SK-N-SH treated with all-trans-retinoic acid at 6 μM for 48 hours (cell line): ENCODE measurements at regions not wholly inside any gene's neighbourhood (a gene's known extent, or its start where the extent isn't known, plus 50 kb on each side); places are given as distances from the start of the nearest gene placed in this dataset.

Experiments used
- ATAC-seq: fragments of 200-7000 bp; cut with Tn5 transposase; 3 replicates; pipeline ENCODE4 v1.9.1; 2020; ENCODE audit warnings: mild to moderate bottlenecking, moderate library complexity
- ARNTL ChIP-seq: fragments of 450-650 bp; formaldehyde crosslinking; IDR thresholded peaks from 2 replicates; pipeline ENCODE4 v1.5.0; 2020; ENCODE audit warnings: low read depth, mild to moderate bottlenecking, moderate library complexity, borderline replicate concordance
- BACH2 ChIP-seq: fragments of 250-450 bp; sonication (Bioruptor Pico); IDR thresholded peaks from 2 replicates; pipeline ENCODE4 v1.9.0; 2021; ENCODE audit warnings: mild to moderate bottlenecking, borderline replicate concordance
- CSDC2 ChIP-seq: fragments of 250-450 bp; sonication (Bioruptor Pico); IDR thresholded peaks from 2 replicates; pipeline ENCODE4 v1.5.0; 2020; ENCODE audit warnings: mild to moderate bottlenecking, moderate library complexity
- ESRRG ChIP-seq: fragments of 250-450 bp; sonication (Bioruptor Pico); IDR thresholded peaks from 2 replicates; pipeline ENCODE4 v1.6.1; 2021; ENCODE audit warnings: mild to moderate bottlenecking
- GLIS3 ChIP-seq: fragments of 250-450 bp; sonication (Bioruptor Pico); IDR thresholded peaks from 2 replicates; pipeline ENCODE4 v1.5.0; 2020; ENCODE audit warnings: mild to moderate bottlenecking, moderate library complexity
- ISL1 ChIP-seq: fragments of 250-450 bp; sonication (Bioruptor Pico); IDR thresholded peaks from 2 replicates; pipeline ENCODE4 v2.1.2; 2022; ENCODE audit warnings: mild to moderate bottlenecking, moderate library complexity
- OSR1 ChIP-seq: fragments of 250-450 bp; sonication (Bioruptor Pico); IDR thresholded peaks from 2 replicates; pipeline ENCODE4 v1.8.0; 2022; ENCODE audit warnings: moderate library complexity, mild to moderate bottlenecking, inconsistent platforms
- PPARA ChIP-seq: fragments of 250-450 bp; sonication (Bioruptor Pico); IDR thresholded peaks from 2 replicates; pipeline ENCODE4 v1.5.0; 2020; ENCODE audit warnings: mild to moderate bottlenecking, borderline replicate concordance
- RARB ChIP-seq: fragments of 250-450 bp; sonication (Bioruptor Pico); IDR thresholded peaks from 2 replicates; pipeline ENCODE4 v1.8.0; 2021; ENCODE audit warnings: mild to moderate bottlenecking, moderate library complexity
- SNAI2 ChIP-seq: fragments of 250-450 bp; sonication (Bioruptor Pico); IDR thresholded peaks from 2 replicates; pipeline ENCODE4 v1.5.0; 2020; ENCODE audit warnings: mild to moderate bottlenecking, moderate library complexity
- TCF4 ChIP-seq: fragments of 250-450 bp; sonication (Bioruptor Pico); IDR thresholded peaks from 2 replicates; pipeline ENCODE4 v1.8.0; 2021; ENCODE audit warnings: mild to moderate bottlenecking, moderate library complexity, borderline replicate concordance
- TOX ChIP-seq: fragments of 250-450 bp; sonication (Bioruptor Pico); IDR thresholded peaks from 2 replicates; pipeline ENCODE4 v1.8.0; 2021; ENCODE audit warnings: mild to moderate bottlenecking, moderate library complexity, borderline replicate concordance
- ZFP3 ChIP-seq: fragments of 250-450 bp; sonication (Bioruptor Pico); IDR thresholded peaks from 2 replicates; pipeline ENCODE4 v1.5.0; 2020; ENCODE audit warnings: mild to moderate bottlenecking, moderate library complexity
- ZFP30 ChIP-seq: fragments of 450-650 bp; formaldehyde crosslinking; IDR thresholded peaks from 2 replicates; pipeline ENCODE4 v1.5.0; 2022; ENCODE audit warnings: mild to moderate bottlenecking, moderate library complexity
- ZNF565 ChIP-seq: fragments of 450-650 bp; formaldehyde crosslinking; conservative IDR thresholded peaks from 2 replicates; pipeline ENCODE4 v1.5.0; 2020; ENCODE audit warnings: low read depth, mild to moderate bottlenecking, moderate library complexity
- ZNF70 ChIP-seq: fragments of 450-650 bp; formaldehyde crosslinking; IDR thresholded peaks from 2 replicates; pipeline ENCODE4 v1.5.0; 2020; ENCODE audit warnings: mild to moderate bottlenecking, moderate library complexity
- ZNF8 ChIP-seq: fragments of 450-650 bp; formaldehyde crosslinking; IDR thresholded peaks from 2 replicates; pipeline ENCODE4 v1.5.0; 2020; ENCODE audit warnings: mild to moderate bottlenecking, moderate library complexity
- TF ChIP-seq, protein P1 (sequence below): fragments of 250-450 bp; sonication (Bioruptor Pico); IDR thresholded peaks from 2 replicates; pipeline ENCODE4 v1.8.0; 2020; ENCODE audit warnings: mild to moderate bottlenecking, moderate library complexity, borderline replicate concordance
- TF ChIP-seq, protein P2 (sequence below): fragments of 250-450 bp; sonication (Bioruptor Pico); IDR thresholded peaks from 2 replicates; pipeline ENCODE4 v1.5.1; 2020; ENCODE audit warnings: low read depth, mild to moderate bottlenecking, moderate library complexity
- TF ChIP-seq, protein P3 (sequence below): fragments of 250-450 bp; sonication (Bioruptor Pico); IDR thresholded peaks from 2 replicates; pipeline ENCODE4 v1.5.0; 2020; ENCODE audit warnings: mild to moderate bottlenecking, moderate library complexity
- TF ChIP-seq, protein P4 (sequence below): fragments of 250-450 bp; sonication (Bioruptor Pico); IDR thresholded peaks from 2 replicates; pipeline ENCODE4 v1.5.1; 2021; ENCODE audit warnings: mild to moderate bottlenecking, moderate library complexity
- TF ChIP-seq, protein P5 (sequence below): fragments of 250-450 bp; sonication (Bioruptor Pico); IDR thresholded peaks from 2 replicates; pipeline ENCODE4 v1.8.0; 2021; ENCODE audit warnings: low read depth, mild to moderate bottlenecking, moderate library complexity, borderline replicate concordance

DNA sequence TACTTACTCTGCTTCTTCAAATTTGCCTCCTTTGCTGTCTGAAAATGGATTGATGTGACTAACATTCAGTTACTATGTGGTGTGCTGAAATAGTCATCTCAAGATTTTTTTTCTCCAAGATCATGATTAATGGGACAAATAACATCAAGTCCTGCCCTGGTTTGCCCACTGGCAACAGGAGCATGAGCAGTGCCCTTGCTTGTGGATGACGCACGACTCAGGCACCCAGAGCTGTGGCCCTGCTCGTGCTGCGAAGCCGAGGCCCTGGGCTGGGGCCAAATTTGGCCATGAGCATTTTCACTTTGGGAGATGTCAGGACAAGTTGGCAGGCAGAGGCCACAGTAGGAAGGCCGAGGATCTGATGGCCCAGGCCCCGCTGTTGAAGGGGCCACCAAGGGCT, 239.8 kb upstream of the IGFBP3 start:
- ATAC-seq, result peak; percentile 67
- TF ChIP-seq OSR1, result no peak
- TF ChIP-seq ZNF8 (CRISPR knock-in tag), result no peak
- no peak for TF ChIP-seq SNAI2
- TF ChIP-seq ZFP3 (CRISPR knock-in tag), result no peak
- peak; percentile 41; the same call in 1 of the 2 replicates for TF ChIP-seq ISL1 (CRISPR knock-in tag)
- TF ChIP-seq RARB (CRISPR knock-in tag), result no peak
- TF ChIP-seq ZFP30 (CRISPR knock-in tag), result no peak

DNA sequence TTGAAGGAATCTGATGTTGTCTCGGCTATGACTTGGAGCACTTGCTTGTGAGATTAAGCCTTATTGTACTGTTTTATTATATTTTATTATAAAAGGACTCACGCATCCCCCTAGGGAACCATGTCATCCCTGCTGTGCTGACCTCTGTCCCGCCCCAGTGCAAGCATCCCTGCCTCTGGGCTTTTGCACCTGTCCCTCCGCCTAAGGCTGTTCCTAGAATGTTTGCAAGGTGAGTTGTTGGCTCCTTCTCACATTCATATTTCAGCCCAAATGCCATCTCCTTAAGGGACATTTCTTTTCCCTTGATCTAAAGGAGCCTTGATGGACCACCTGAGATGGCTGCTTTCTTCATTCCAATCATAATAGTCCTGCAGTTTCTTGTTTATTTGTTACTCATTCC, 236.9 kb upstream of the IGFBP3 start:
- no peak for ATAC-seq

DNA sequence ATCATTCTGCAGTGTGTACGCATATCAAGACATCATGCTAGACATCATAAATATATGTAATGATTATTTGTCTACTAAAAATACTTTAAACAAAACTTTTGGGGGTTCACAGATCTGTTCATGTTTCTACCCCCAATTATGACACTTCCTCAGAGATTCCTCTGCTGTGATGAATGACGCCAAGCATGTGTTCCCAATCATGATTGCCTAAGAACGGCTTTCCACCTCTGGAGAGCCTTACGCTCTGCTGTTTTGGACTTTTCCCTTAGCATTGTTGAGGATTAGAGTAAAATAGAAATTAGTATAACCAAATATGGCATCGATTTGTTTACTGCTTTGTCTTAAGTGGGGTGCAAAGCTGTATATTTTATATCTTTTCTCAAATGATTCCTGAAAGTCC, 236.3 kb upstream of the IGFBP3 start:
- ATAC-seq, result no peak
- TF ChIP-seq ZFP30 (CRISPR knock-in tag), result no peak
- TF ChIP-seq TCF4 (CRISPR knock-in tag), result no peak
- TF ChIP-seq, all 23 proteins: peak for 0

More for the DNA sequence above, 236.9 kb upstream of the IGFBP3 start:
- TF ChIP-seq ARNTL (CRISPR knock-in tag) (no peak), ZNF8 (CRISPR knock-in tag) (no peak), ESRRG (no peak), RARB (CRISPR knock-in tag) (no peak), TCF4 (CRISPR knock-in tag) (no peak), ZNF70 (CRISPR knock-in tag) (no peak), ZFP3 (CRISPR knock-in tag) (no peak), GLIS3 (CRISPR knock-in tag) (no peak), BACH2 (CRISPR knock-in tag) (no peak)
- TF ChIP-seq, protein P1, sequence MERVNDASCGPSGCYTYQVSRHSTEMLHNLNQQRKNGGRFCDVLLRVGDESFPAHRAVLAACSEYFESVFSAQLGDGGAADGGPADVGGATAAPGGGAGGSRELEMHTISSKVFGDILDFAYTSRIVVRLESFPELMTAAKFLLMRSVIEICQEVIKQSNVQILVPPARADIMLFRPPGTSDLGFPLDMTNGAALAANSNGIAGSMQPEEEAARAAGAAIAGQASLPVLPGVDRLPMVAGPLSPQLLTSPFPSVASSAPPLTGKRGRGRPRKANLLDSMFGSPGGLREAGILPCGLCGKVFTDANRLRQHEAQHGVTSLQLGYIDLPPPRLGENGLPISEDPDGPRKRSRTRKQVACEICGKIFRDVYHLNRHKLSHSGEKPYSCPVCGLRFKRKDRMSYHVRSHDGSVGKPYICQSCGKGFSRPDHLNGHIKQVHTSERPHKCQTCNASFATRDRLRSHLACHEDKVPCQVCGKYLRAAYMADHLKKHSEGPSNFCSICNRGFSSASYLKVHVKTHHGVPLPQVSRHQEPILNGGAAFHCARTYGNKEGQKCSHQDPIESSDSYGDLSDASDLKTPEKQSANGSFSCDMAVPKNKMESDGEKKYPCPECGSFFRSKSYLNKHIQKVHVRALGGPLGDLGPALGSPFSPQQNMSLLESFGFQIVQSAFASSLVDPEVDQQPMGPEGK (CRISPR knock-in tag), result no peak

DNA sequence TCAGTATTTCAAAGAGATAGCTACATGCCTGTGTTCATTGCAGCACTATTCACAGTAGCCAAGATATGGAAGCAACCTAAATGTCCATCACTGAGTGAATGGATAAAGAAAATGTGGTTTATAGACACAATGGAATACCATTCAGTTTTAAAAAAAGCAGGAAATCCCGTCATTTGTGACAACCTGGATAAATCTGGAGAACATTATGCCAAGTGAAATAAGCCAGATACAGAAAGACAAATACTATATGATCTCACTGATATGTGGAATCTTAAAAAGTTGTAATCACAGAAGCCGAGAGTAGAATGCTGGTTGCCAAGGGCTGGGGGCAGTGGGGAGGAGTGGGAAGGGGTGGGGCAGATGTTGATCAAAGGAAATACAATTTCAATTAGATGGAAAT, 235.8 kb upstream of the IGFBP3 start:
- no peak; the same call in 2 of the 3 replicates for ATAC-seq
- TF ChIP-seq RARB (CRISPR knock-in tag) (no peak), ZFP30 (CRISPR knock-in tag) (no peak), ZNF565 (CRISPR knock-in tag) (no peak), CSDC2 (CRISPR knock-in tag) (no peak), BACH2 (CRISPR knock-in tag) (no peak), PPARA (CRISPR knock-in tag) (no peak), ARNTL (CRISPR knock-in tag) (no peak), TOX (CRISPR knock-in tag) (peak; percentile 62; the same call in 1 of the 2 replicates), ZFP3 (CRISPR knock-in tag) (no peak), TCF4 (CRISPR knock-in tag) (no peak), ESRRG (no peak), ISL1 (CRISPR knock-in tag) (peak; percentile 57)

DNA sequence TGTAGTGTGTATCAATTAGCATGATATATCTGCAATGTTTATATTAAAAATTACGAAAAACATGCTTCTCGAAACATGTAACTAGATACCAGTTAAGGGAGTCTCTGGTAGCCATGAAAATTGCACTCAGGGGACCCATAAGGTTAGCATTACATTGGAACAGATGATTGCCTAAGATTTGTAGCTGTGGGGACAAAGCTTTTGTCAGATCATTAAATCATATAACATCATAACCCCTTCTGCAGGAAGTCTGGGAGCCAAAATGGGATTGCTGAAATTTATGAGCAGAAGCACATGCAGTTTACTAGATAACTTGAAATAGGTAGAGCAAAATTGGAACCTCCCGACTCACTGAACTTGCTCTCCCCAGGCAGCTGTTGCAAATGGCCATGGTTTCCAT, 235.0 kb upstream of the IGFBP3 start:
- no peak for ATAC-seq
- no peak for TF ChIP-seq ZNF565 (CRISPR knock-in tag)
- no peak for TF ChIP-seq ZFP3 (CRISPR knock-in tag)
- TF ChIP-seq CSDC2 (CRISPR knock-in tag), result no peak
- TF ChIP-seq ARNTL (CRISPR knock-in tag), result no peak
- TF ChIP-seq, protein P2, sequence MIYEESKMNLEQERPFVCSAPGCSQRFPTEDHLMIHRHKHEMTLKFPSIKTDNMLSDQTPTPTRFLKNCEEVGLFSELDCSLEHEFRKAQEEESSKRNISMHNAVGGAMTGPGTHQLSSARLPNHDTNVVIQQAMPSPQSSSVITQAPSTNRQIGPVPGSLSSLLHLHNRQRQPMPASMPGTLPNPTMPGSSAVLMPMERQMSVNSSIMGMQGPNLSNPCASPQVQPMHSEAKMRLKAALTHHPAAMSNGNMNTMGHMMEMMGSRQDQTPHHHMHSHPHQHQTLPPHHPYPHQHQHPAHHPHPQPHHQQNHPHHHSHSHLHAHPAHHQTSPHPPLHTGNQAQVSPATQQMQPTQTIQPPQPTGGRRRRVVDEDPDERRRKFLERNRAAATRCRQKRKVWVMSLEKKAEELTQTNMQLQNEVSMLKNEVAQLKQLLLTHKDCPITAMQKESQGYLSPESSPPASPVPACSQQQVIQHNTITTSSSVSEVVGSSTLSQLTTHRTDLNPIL, result no peak
- no peak for TF ChIP-seq TOX (CRISPR knock-in tag)
- TF ChIP-seq, protein P1 (CRISPR knock-in tag), result no peak
- TF ChIP-seq, protein P3, sequence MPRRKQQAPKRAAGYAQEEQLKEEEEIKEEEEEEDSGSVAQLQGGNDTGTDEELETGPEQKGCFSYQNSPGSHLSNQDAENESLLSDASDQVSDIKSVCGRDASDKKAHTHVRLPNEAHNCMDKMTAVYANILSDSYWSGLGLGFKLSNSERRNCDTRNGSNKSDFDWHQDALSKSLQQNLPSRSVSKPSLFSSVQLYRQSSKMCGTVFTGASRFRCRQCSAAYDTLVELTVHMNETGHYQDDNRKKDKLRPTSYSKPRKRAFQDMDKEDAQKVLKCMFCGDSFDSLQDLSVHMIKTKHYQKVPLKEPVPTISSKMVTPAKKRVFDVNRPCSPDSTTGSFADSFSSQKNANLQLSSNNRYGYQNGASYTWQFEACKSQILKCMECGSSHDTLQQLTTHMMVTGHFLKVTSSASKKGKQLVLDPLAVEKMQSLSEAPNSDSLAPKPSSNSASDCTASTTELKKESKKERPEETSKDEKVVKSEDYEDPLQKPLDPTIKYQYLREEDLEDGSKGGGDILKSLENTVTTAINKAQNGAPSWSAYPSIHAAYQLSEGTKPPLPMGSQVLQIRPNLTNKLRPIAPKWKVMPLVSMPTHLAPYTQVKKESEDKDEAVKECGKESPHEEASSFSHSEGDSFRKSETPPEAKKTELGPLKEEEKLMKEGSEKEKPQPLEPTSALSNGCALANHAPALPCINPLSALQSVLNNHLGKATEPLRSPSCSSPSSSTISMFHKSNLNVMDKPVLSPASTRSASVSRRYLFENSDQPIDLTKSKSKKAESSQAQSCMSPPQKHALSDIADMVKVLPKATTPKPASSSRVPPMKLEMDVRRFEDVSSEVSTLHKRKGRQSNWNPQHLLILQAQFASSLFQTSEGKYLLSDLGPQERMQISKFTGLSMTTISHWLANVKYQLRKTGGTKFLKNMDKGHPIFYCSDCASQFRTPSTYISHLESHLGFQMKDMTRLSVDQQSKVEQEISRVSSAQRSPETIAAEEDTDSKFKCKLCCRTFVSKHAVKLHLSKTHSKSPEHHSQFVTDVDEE (CRISPR knock-in tag), result no peak
- TF ChIP-seq ISL1 (CRISPR knock-in tag), result no peak
- TF ChIP-seq, protein P4, sequence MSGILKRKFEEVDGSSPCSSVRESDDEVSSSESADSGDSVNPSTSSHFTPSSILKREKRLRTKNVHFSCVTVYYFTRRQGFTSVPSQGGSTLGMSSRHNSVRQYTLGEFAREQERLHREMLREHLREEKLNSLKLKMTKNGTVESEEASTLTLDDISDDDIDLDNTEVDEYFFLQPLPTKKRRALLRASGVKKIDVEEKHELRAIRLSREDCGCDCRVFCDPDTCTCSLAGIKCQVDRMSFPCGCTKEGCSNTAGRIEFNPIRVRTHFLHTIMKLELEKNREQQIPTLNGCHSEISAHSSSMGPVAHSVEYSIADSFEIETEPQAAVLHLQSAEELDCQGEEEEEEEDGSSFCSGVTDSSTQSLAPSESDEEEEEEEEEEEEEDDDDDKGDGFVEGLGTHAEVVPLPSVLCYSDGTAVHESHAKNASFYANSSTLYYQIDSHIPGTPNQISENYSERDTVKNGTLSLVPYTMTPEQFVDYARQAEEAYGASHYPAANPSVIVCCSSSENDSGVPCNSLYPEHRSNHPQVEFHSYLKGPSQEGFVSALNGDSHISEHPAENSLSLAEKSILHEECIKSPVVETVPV (CRISPR knock-in tag), result no peak
- TF ChIP-seq ESRRG, result no peak
- TF ChIP-seq ZFP30 (CRISPR knock-in tag), result no peak
- no peak for TF ChIP-seq ZNF8 (CRISPR knock-in tag)
- TF ChIP-seq SNAI2, result no peak
- TF ChIP-seq, protein P5, sequence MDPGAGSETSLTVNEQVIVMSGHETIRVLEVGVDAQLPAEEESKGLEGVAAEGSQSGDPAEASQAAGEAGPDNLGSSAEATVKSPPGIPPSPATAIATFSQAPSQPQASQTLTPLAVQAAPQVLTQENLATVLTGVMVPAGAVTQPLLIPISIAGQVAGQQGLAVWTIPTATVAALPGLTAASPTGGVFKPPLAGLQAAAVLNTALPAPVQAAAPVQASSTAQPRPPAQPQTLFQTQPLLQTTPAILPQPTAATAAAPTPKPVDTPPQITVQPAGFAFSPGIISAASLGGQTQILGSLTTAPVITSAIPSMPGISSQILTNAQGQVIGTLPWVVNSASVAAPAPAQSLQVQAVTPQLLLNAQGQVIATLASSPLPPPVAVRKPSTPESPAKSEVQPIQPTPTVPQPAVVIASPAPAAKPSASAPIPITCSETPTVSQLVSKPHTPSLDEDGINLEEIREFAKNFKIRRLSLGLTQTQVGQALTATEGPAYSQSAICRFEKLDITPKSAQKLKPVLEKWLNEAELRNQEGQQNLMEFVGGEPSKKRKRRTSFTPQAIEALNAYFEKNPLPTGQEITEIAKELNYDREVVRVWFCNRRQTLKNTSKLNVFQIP (CRISPR knock-in tag), result no peak
- TF ChIP-seq OSR1, result no peak
- TF ChIP-seq GLIS3 (CRISPR knock-in tag), result no peak
